Activated CD8-positive, alpha-beta memory T cell treated with anti-CD3 and anti-CD28 coated beads for 1 hour (primary cell): ENCODE measurements at regions not wholly inside any gene's neighbourhood (a gene's known extent, or its start where the extent isn't known, plus 50 kb on each side); places are given as distances from the start of the nearest gene placed in this dataset.
"Not testable (repeated sequence)": the region's sequence is repeated elsewhere in the genome, so short reads cannot be mapped to it uniquely, and the experiment has no call there.

Source experiments
- DNase-seq, 2 donors: peaks; one replicate each; pipeline ENCODE4 v3.0.0-alpha.2; 2020; ENCODE audit warnings: low read depth in 1 of 2; ENCODE audit errors: extremely low read depth in 1 of 2

GRCh38 chr16:29284159-29284558, 122.4 kb downstream of the NPIPB11 start:
- DNase-seq, result not testable (repeated sequence)

- DNase-seq, result not testable (repeated sequence)
Measured at GRCh38 chr16:29278097-29278871, 128.2 kb downstream of the NPIPB11 start.

- not testable (repeated sequence) for DNase-seq
Measured at GRCh38 chr16:29276446-29276845, 130.1 kb downstream of the NPIPB11 start.

GRCh38 chr16:29274055-29275035, 132.2 kb downstream of the NPIPB11 start:
- DNase-seq, result not testable (repeated sequence)

- DNase-seq, result not testable (repeated sequence)
Measured at GRCh38 chr16:29273298-29274054, 133.0 kb downstream of the NPIPB11 start.

- DNase-seq, result not testable (repeated sequence)
Measured at GRCh38 chr16:29271721-29272675, 134.5 kb downstream of the NPIPB11 start.

GRCh38 chr16:29270923-29271322, 135.6 kb downstream of the NPIPB11 start:
- not testable (repeated sequence) for DNase-seq

GRCh38 chr16:29270033-29270432, 136.5 kb downstream of the NPIPB11 start:
- DNase-seq, result not testable (repeated sequence)

- DNase-seq, result not testable (repeated sequence)
Measured at GRCh38 chr16:29269192-29269811, 137.2 kb downstream of the NPIPB11 start.

- not testable (repeated sequence) for DNase-seq
Measured at GRCh38 chr16:29268785-29269191, 137.7 kb downstream of the NPIPB11 start.

GRCh38 chr16:29268348-29268747, 138.2 kb downstream of the NPIPB11 start:
- DNase-seq, result not testable (repeated sequence)

GRCh38 chr16:29267891-29268290, 138.6 kb downstream of the NPIPB11 start:
- not testable (repeated sequence) for DNase-seq

GRCh38 chr16:29267055-29267619, 139.4 kb downstream of the NPIPB11 start:
- DNase-seq, result not testable (repeated sequence)

- DNase-seq, result not testable (repeated sequence)
Measured at GRCh38 chr16:29266612-29267011, 139.9 kb downstream of the NPIPB11 start.

- not testable (repeated sequence) for DNase-seq
Measured at GRCh38 chr16:29265255-29265853, 141.2 kb downstream of the NPIPB11 start.

- DNase-seq, result not testable (repeated sequence)
Measured at GRCh38 chr16:29264080-29264837, 142.3 kb downstream of the NPIPB11 start.

GRCh38 chr16:29262725-29263124, 143.8 kb downstream of the NPIPB11 start:
- not testable (repeated sequence) for DNase-seq
